Nephron (organoid): ENCODE measurements at regions not wholly inside any gene's neighbourhood (a gene's known extent, or its start where the extent isn't known, plus 50 kb on each side); places are given as distances from the start of the nearest gene placed in this dataset.

Source experiments
- H3K27ac Mint-ChIP-seq, 3 experiments: 2 replicates each; pipeline ENCODE4 v1.8.0; 2020; ENCODE audit warnings: mixed read lengths in 3 of 3, mild to moderate bottlenecking in 2 of 3, moderate library complexity in 1 of 3
- H3K27me3 Mint-ChIP-seq: 2 replicates; pipeline ENCODE4 v1.8.0; 2021; ENCODE audit warnings: low read depth, mild to moderate bottlenecking, moderate library complexity, mixed read lengths
- H3K36me3 Mint-ChIP-seq: 2 replicates; pipeline ENCODE4 v1.8.0; 2020; ENCODE audit warnings: low read depth, mixed read lengths
- H3K4me1 Mint-ChIP-seq: 2 replicates; pipeline ENCODE4 v1.8.0; 2020; ENCODE audit warnings: mixed read lengths
- H3K4me3 Mint-ChIP-seq, 3 experiments: 2 replicates each; pipeline ENCODE4 v1.8.0; 2020; ENCODE audit warnings: mild to moderate bottlenecking in 3 of 3, mixed read lengths in 3 of 3, moderate library complexity in 2 of 3
- H3K9me3 Mint-ChIP-seq: 2 replicates; pipeline ENCODE4 v1.8.0; 2020; ENCODE audit warnings: mixed read lengths
- CTCF ChIP-seq, 3 experiments: fragments of 200-600 bp; sonication (generic); IDR thresholded peaks; one replicate each; pipeline ENCODE4 v1.5.0; 2021; ENCODE audit warnings: antibody characterized with exemption in 3 of 3; ENCODE audit not compliant: unreplicated experiment in 3 of 3

- H3K4me3 Mint-ChIP-seq, result no peak overlapping the region
- no peak for TF ChIP-seq CTCF (IDR thresholded peaks at IDR 0.05; ENCODE audit: unreplicated experiment in 3 of 3)
- no peaks in the 10 kb centered on the region for H3K36me3 Mint-ChIP-seq
- H3K27ac Mint-ChIP-seq, result no peak overlapping the region
- H3K9me3 Mint-ChIP-seq, result no peaks in the 10 kb centered on the region
- H3K27me3 Mint-ChIP-seq, result peaks cover 13% of the 10 kb centered on the region
- no peaks in the 10 kb centered on the region for H3K4me1 Mint-ChIP-seq
Observed at GRCh38 chr9:119827526-119827925, 458.3 kb upstream of the BRINP1 start.

- no peak overlapping the region for H3K27ac Mint-ChIP-seq
- no peak for TF ChIP-seq CTCF (IDR thresholded peaks at IDR 0.05; ENCODE audit: unreplicated experiment in 3 of 3)
- H3K27me3 Mint-ChIP-seq, result peaks cover 10% of the 10 kb centered on the region
- H3K9me3 Mint-ChIP-seq, result no peaks in the 10 kb centered on the region
- no peaks in the 10 kb centered on the region for H3K36me3 Mint-ChIP-seq
- H3K4me3 Mint-ChIP-seq, result no peak overlapping the region
- H3K4me1 Mint-ChIP-seq, result no peaks in the 10 kb centered on the region
Observed at GRCh38 chr9:119827126-119827525, 457.9 kb upstream of the BRINP1 start.

- Mint-ChIP-seq H3K36me3 (no peaks in the 10 kb centered on the region), H3K4me1 (no peaks in the 10 kb centered on the region), H3K9me3 (no peaks in the 10 kb centered on the region), H3K4me3 (no peak overlapping the region), H3K27me3 (peaks cover 6% of the 10 kb centered on the region), H3K27ac (no peak overlapping the region)
- no peak for TF ChIP-seq CTCF (IDR thresholded peaks at IDR 0.05; ENCODE audit: unreplicated experiment in 3 of 3)
Observed at GRCh38 chr9:119818726-119819435, 449.6 kb upstream of the BRINP1 start.

- Mint-ChIP-seq H3K27ac (no peak overlapping the region), H3K4me3 (no peak overlapping the region), H3K36me3 (no peaks in the 10 kb centered on the region), H3K27me3 (no peaks in the 10 kb centered on the region), H3K4me1 (no peaks in the 10 kb centered on the region), H3K9me3 (no peaks in the 10 kb centered on the region)
- no peak for TF ChIP-seq CTCF (IDR thresholded peaks at IDR 0.05; ENCODE audit: unreplicated experiment in 3 of 3)
Observed at GRCh38 chr9:119810645-119811429, 441.6 kb upstream of the BRINP1 start.

GRCh38 chr9:119803679-119804078 is 434.4 kb upstream of the BRINP1 start:
- no peaks in the 10 kb centered on the region for H3K9me3 Mint-ChIP-seq
- H3K4me3 Mint-ChIP-seq, result no peak overlapping the region
- no peaks in the 10 kb centered on the region for H3K36me3 Mint-ChIP-seq
- H3K27me3 Mint-ChIP-seq, result no peaks in the 10 kb centered on the region
- TF ChIP-seq CTCF (IDR thresholded peaks at IDR 0.05; ENCODE audit: unreplicated experiment in 3 of 3), result no peak
- peaks cover 13% of the 10 kb centered on the region for H3K4me1 Mint-ChIP-seq
- H3K27ac Mint-ChIP-seq, result no peak overlapping the region
